H9 (cell line): ENCODE measurements at regions not wholly inside any gene's neighbourhood (a gene's known extent, or its start where the extent isn't known, plus 50 kb on each side); places are given as distances from the start of the nearest gene placed in this dataset.

Experiments
- DNase-seq: peaks from one replicate; pipeline ENCODE4 v3.0.0-alpha.2; 2017
- H2AFZ ChIP-seq: one replicate; pipeline ENCODE4 v1.6.1; 2013; ENCODE audit warnings: mild to moderate bottlenecking, low read length, control low read depth, moderate library complexity
- H2AK5ac ChIP-seq: 2 replicates; pipeline ENCODE4 v1.6.1; 2013; ENCODE audit warnings: low read length, control low read depth, mixed read lengths; ENCODE audit not compliant: insufficient read length
- H2BK120ac ChIP-seq: one replicate; pipeline ENCODE4 v1.6.1; 2013; ENCODE audit warnings: low read depth, mild to moderate bottlenecking, low read length, control low read depth, inconsistent platforms; ENCODE audit not compliant: poor library complexity, severe bottlenecking
- H2BK12ac ChIP-seq: 2 replicates; pipeline ENCODE4 v1.6.1; 2013; ENCODE audit warnings: low read length, control low read depth, mixed read lengths, low read depth; ENCODE audit not compliant: insufficient read length
- H2BK15ac ChIP-seq: 2 replicates; pipeline ENCODE4 v1.6.1; 2013; ENCODE audit warnings: low read depth, low read length, control low read depth
- H2BK20ac ChIP-seq: one replicate; pipeline ENCODE4 v1.6.1; 2013; ENCODE audit warnings: low read depth, mild to moderate bottlenecking, low read length, control low read depth, inconsistent platforms; ENCODE audit not compliant: poor library complexity, severe bottlenecking
- H2BK5ac ChIP-seq: 2 replicates; pipeline ENCODE4 v1.6.1; 2013; ENCODE audit warnings: low read length, control low read depth, mixed read lengths; ENCODE audit not compliant: insufficient read length
- H3K14ac ChIP-seq: 2 replicates; pipeline ENCODE4 v1.6.1; 2013; ENCODE audit warnings: low read length, control low read depth; ENCODE audit not compliant: insufficient read depth
- H3K18ac ChIP-seq: 2 replicates; pipeline ENCODE4 v1.6.1; 2013; ENCODE audit warnings: low read depth, mild to moderate bottlenecking, mixed read lengths, low read length, control low read depth; ENCODE audit not compliant: insufficient read length
- H3K23ac ChIP-seq: 2 replicates; pipeline ENCODE4 v1.6.1; 2013; ENCODE audit warnings: low read length, control low read depth, mixed read lengths, low read depth; ENCODE audit not compliant: insufficient read length
- H3K23me2 ChIP-seq: 2 replicates; pipeline ENCODE4 v1.6.1; 2013; ENCODE audit warnings: low read depth, mild to moderate bottlenecking, mixed read lengths, low read length, control low read depth; ENCODE audit not compliant: insufficient read length, poor library complexity, severe bottlenecking
- H3K27ac ChIP-seq: 2 replicates; pipeline ENCODE4 v1.5.1; 2013; ENCODE audit warnings: low read length, control low read depth, mixed read lengths, low read depth; ENCODE audit not compliant: insufficient read length
- H3K27me3 ChIP-seq: 2 replicates; pipeline ENCODE4 v1.6.1; 2013; ENCODE audit warnings: low read length, control low read depth, inconsistent platforms; ENCODE audit not compliant: insufficient read depth
- H3K4ac ChIP-seq: 2 replicates; pipeline ENCODE4 v1.6.1; 2013; ENCODE audit warnings: low read depth, mild to moderate bottlenecking, control low read depth, inconsistent platforms, low read length, moderate library complexity
- H3K4me1 ChIP-seq: 2 replicates; pipeline ENCODE4 v1.6.1; 2013; ENCODE audit warnings: low read length, control low read depth, inconsistent platforms; ENCODE audit not compliant: insufficient read depth
- H3K4me2 ChIP-seq: 2 replicates; pipeline ENCODE4 v1.6.1; 2013; ENCODE audit warnings: low read length, control low read depth, mixed read lengths; ENCODE audit not compliant: insufficient read length, insufficient read depth
- H3K56ac ChIP-seq: 2 replicates; pipeline ENCODE4 v1.6.1; 2013; ENCODE audit warnings: low read depth, mild to moderate bottlenecking, mixed read lengths, low read length, control low read depth; ENCODE audit not compliant: insufficient read length
- H3K79me1 ChIP-seq: 2 replicates; pipeline ENCODE4 v1.6.1; 2013; ENCODE audit warnings: low read depth, mild to moderate bottlenecking, moderate library complexity, low read length, control low read depth, inconsistent platforms; ENCODE audit not compliant: insufficient read depth, poor library complexity, severe bottlenecking
- H3K79me2 ChIP-seq: 2 replicates; pipeline ENCODE4 v1.6.1; 2013; ENCODE audit warnings: low read length, control low read depth, inconsistent platforms; ENCODE audit not compliant: insufficient read depth
- H3K9ac ChIP-seq: 2 replicates; pipeline ENCODE4 v1.6.1; 2013; ENCODE audit warnings: low read length, control low read depth, mixed read lengths; ENCODE audit not compliant: insufficient read length; ENCODE audit errors: extremely low read depth
- H3K9me3 ChIP-seq: one replicate; pipeline ENCODE4 v1.6.1; 2013; ENCODE audit warnings: low read depth, low read length, inconsistent platforms; ENCODE audit not compliant: control insufficient read depth
- H3T11ph ChIP-seq: one replicate; pipeline ENCODE4 v1.6.1; 2013; ENCODE audit warnings: mild to moderate bottlenecking, low read length, control low read depth, inconsistent platforms
- H4K20me1 ChIP-seq: one replicate; pipeline ENCODE4 v1.6.1; 2013; ENCODE audit not compliant: control insufficient read depth, insufficient read length, insufficient read depth
- H4K5ac ChIP-seq: 2 replicates; pipeline ENCODE4 v1.6.1; 2013; ENCODE audit warnings: low read depth, mild to moderate bottlenecking, mixed read lengths, low read length, control low read depth; ENCODE audit not compliant: insufficient read length
- H4K8ac ChIP-seq: replicated peaks from 2 replicates; pipeline ENCODE4 v1.6.1; 2013; ENCODE audit warnings: low read length, control low read depth, mixed read lengths, low read depth; ENCODE audit not compliant: insufficient read length
- H4K91ac ChIP-seq: 2 replicates; pipeline ENCODE4 v1.6.1; 2013; ENCODE audit warnings: low read depth, mild to moderate bottlenecking, moderate library complexity, mixed read lengths, low read length, control low read depth; ENCODE audit not compliant: insufficient read length
- H3K27ac Mint-ChIP-seq, 3 experiments: 2 replicates in 2 of 3; 3 replicates in 1 of 3; pipeline ENCODE4 v1.8.0; 2020 to 2021; ENCODE audit warnings: mixed read lengths in 3 of 3, mild to moderate bottlenecking in 1 of 3, moderate library complexity in 1 of 3
- H3K27me3 Mint-ChIP-seq: 2 replicates; pipeline ENCODE4 v1.8.0; 2021; ENCODE audit warnings: low read depth, mild to moderate bottlenecking, moderate library complexity, mixed read lengths
- H3K36me3 Mint-ChIP-seq, 3 experiments: 2 replicates in 2 of 3; 3 replicates in 1 of 3; pipeline ENCODE4 v1.8.0; 2020 to 2021; ENCODE audit warnings: low read depth in 3 of 3, mixed read lengths in 3 of 3; ENCODE audit not compliant: insufficient read depth in 1 of 3
- H3K4me1 Mint-ChIP-seq, 2 experiments: 2 replicates each; pipeline ENCODE4 v1.8.0; 2020; ENCODE audit warnings: mixed read lengths in 2 of 2
- H3K4me3 Mint-ChIP-seq, 2 experiments: 2 replicates in 1 of 2; 3 replicates in 1 of 2; pipeline ENCODE4 v1.8.0; 2020 to 2021; ENCODE audit warnings: mild to moderate bottlenecking in 2 of 2, mixed read lengths in 2 of 2, moderate library complexity in 1 of 2
- H3K9me3 Mint-ChIP-seq, 2 experiments: 2 replicates in 1 of 2; 3 replicates in 1 of 2; pipeline ENCODE4 v1.8.0; 2020; ENCODE audit warnings: mild to moderate bottlenecking in 2 of 2, mixed read lengths in 2 of 2, moderate library complexity in 1 of 2
- whole genome bisulfite sequencing: extraction: QIAGEN DNeasy Blood & Tissue Kit; methylation state at CpG from one replicate; pipeline ENCODE4 v1.1.7; 2013; ENCODE audit warnings: missing lambda C conversion rate, low lambda C conversion rate, mixed read lengths; ENCODE audit not compliant: insufficient read length; ENCODE audit errors: extremely low coverage; 5-methylcytosine and 5-hydroxymethylcytosine counted together
- TF ChIP-seq, protein P1 (sequence below): fragments of 200-600 bp; sonication (generic); conservative IDR thresholded peaks from 3 replicates; pipeline ENCODE4 v1.8.0; 2021; ENCODE audit warnings: antibody characterized with exemption, mild to moderate bottlenecking

DNA sequence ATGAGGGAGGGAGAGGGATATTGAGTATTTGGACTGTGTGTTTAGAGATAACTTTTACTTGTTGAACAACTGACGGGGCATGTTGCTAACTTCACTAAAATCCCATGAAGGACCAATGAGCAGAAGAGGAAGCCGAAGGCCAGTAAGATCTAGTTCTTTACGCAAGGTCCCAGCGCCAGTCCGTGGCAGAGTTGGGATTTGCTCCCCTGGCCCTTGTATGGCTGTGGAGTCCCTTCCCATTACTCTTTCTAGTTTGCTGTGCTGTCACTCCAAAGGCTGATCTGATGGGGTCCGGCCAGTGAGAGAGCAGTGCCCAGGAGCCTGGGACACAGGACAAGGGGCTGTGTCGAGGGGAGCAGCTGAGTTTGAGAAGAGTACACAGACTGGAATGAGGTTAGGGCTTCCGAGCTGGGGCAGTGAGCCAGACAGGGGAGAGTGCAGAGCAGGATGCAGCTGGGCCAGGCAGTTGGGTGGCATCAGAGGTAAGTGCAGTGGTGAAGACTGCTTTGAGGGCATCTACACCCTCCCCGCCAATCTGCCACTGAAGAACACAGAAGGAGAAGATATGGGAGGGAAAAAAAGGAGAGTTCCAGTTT is 692.9 kb upstream of the HS6ST1 start:
- Histone ChIP-seq H3K56ac (no peak overlapping the region), H3K9me3 (no peaks in the 10 kb centered on the region), H4K5ac (no peak overlapping the region), H3K18ac (no peak overlapping the region), H3K23me2 (no peaks in the 10 kb centered on the region), H3K14ac (no peak overlapping the region), H3K9ac (no peak overlapping the region), H4K91ac (no peak overlapping the region), H3K4me2 (no peak overlapping the region), H3K23ac (no peak overlapping the region), H3K4ac (no peak overlapping the region), H3K27ac (no peak overlapping the region), H4K20me1 (no peaks in the 10 kb centered on the region), H2AFZ (no peak overlapping the region), H2BK15ac (no peak overlapping the region), H4K8ac (no peak overlapping the region), H2BK5ac (no peak overlapping the region), H3K79me1 (no peaks in the 10 kb centered on the region), H2AK5ac (no peak overlapping the region), H2BK20ac (no peak overlapping the region), H3K4me1 (no peaks in the 10 kb centered on the region), H2BK120ac (no peak overlapping the region), H2BK12ac (no peak overlapping the region), H3K79me2 (no peaks in the 10 kb centered on the region), H3T11ph (no peak overlapping the region), H3K27me3 (no peaks in the 10 kb centered on the region)
- no CpG with 5 or more reads among the region's 9 CpGs for WGBS
- peaks cover 4% of the 10 kb centered on the region for H3K27me3 Mint-ChIP-seq
- TF ChIP-seq, protein P1, sequence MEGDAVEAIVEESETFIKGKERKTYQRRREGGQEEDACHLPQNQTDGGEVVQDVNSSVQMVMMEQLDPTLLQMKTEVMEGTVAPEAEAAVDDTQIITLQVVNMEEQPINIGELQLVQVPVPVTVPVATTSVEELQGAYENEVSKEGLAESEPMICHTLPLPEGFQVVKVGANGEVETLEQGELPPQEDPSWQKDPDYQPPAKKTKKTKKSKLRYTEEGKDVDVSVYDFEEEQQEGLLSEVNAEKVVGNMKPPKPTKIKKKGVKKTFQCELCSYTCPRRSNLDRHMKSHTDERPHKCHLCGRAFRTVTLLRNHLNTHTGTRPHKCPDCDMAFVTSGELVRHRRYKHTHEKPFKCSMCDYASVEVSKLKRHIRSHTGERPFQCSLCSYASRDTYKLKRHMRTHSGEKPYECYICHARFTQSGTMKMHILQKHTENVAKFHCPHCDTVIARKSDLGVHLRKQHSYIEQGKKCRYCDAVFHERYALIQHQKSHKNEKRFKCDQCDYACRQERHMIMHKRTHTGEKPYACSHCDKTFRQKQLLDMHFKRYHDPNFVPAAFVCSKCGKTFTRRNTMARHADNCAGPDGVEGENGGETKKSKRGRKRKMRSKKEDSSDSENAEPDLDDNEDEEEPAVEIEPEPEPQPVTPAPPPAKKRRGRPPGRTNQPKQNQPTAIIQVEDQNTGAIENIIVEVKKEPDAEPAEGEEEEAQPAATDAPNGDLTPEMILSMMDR, result 0 out of 3 replicates have a peak, but pooled peaks have one; percentile 15
- no peaks in the 10 kb centered on the region for H3K36me3 Mint-ChIP-seq
- H3K4me1 Mint-ChIP-seq, result peaks cover 0 to 3% of the 10 kb centered on the region in 2 experiments; a peak in 1 of 4 replicates
- no peak for DNase-seq
- no peaks in the 10 kb centered on the region for H3K9me3 Mint-ChIP-seq
- no peak overlapping the region for H3K27ac Mint-ChIP-seq
- no peak overlapping the region for H3K4me3 Mint-ChIP-seq
